Muscle of leg (tissue), 3 donors: ENCODE measurements at regions not wholly inside any gene's neighbourhood (a gene's known extent, or its start where the extent isn't known, plus 50 kb on each side); places are given as distances from the start of the nearest gene placed in this dataset.

Experiments used
- DNase-seq: peaks from one replicate; pipeline ENCODE4 v3.0.0; 2013
- H3K27ac ChIP-seq: one replicate; pipeline ENCODE4 v1.5.1; 2013; ENCODE audit warnings: mild to moderate bottlenecking, low read length, control low read depth
- H3K27me3 ChIP-seq: one replicate; pipeline ENCODE4 v1.6.1; 2013; ENCODE audit warnings: low read length; ENCODE audit not compliant: control insufficient read depth, insufficient read depth
- H3K36me3 ChIP-seq: one replicate; pipeline ENCODE4 v1.6.1; 2013; ENCODE audit warnings: low read length; ENCODE audit not compliant: control insufficient read depth, insufficient read depth
- H3K4me1 ChIP-seq: one replicate; pipeline ENCODE4 v1.6.1; 2013; ENCODE audit warnings: low read length; ENCODE audit not compliant: control insufficient read depth, insufficient read depth
- H3K4me3 ChIP-seq: one replicate; pipeline ENCODE4 v1.5.1; 2013; ENCODE audit warnings: low read length, control low read depth
- H3K9me3 ChIP-seq: replicated peaks from 2 replicates; pipeline ENCODE4 v1.6.1; 2013; ENCODE audit warnings: low read depth, low read length; ENCODE audit not compliant: control insufficient read depth
- WGBS: methylation state at CpG from one replicate; pipeline ENCODE4 v1.1.5; 2013; ENCODE audit warnings: missing lambda C conversion rate; ENCODE audit not compliant: insufficient coverage; 5-methylcytosine and 5-hydroxymethylcytosine counted together

GRCh38 chr12:25013061-25013460 lies 64.2 kb upstream of the BCAT1 start:
- no peaks in the 10 kb centered on the region for H3K9me3 ChIP-seq
- no peaks in the 10 kb centered on the region for H3K36me3 ChIP-seq
- H3K4me3 ChIP-seq, result no peak overlapping the region
- no peak for DNase-seq
- 82% methylated on average over 4 of the region's 4 CpGs for WGBS
- no peaks in the 10 kb centered on the region for H3K4me1 ChIP-seq
- H3K27me3 ChIP-seq, result no peaks in the 10 kb centered on the region
- no peak overlapping the region for H3K27ac ChIP-seq

DNA sequence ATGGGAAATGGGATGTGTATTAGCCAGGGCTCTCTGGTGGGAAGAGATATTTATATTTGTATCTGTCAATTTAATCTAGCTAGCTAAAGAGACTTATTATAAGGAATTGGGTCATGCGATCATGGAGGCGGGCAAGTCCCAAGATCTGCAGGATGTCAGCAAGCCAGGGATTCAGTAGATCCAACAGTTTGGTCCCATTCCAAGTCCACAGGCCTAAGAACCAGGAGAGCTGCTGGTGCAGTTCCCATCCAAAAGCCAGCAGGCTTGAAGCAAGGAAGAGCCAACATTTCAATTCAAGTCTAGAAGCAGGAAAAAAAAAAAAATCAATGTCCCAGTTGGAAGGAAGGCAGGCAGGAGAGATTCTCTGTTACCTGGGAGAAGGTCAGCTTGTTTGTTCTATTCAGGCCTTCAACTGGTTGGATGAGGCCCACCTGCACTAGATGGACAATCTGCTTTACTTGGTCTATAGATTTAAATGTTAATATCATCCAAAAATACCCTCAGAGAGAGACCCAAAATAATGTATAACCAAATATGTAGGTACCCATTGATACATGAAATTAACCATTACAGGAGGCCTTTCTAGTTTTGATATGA lies 60.7 kb upstream of the BCAT1 start:
- no peaks in the 10 kb centered on the region for H3K4me1 ChIP-seq
- 93% methylated on average over 2 of the region's 2 CpGs for WGBS
- no peaks in the 10 kb centered on the region for H3K27me3 ChIP-seq
- H3K9me3 ChIP-seq, result no peaks in the 10 kb centered on the region
- no peaks in the 10 kb centered on the region for H3K36me3 ChIP-seq
- no peak overlapping the region for H3K27ac ChIP-seq
- DNase-seq, result no peak
- no peak overlapping the region for H3K4me3 ChIP-seq

DNA sequence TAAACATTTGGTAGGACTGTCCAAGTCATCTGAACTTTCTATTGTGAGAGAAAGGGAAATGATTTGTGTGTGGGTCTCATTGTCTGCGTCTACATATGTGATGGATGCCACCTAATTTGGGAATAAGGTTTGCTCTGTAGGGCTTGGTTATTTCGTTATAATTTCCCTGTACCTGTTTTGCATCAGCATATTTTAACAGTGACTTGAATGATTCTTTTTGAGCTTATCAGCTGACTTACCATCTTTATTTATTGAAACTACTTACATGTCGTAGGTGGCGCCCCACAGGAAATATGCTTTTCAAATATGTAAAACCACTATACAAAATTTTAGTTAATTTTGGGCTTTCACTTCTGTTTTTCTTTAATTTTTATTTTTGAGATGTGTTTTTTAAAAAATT lies 56.5 kb upstream of the BCAT1 start:
- Histone ChIP-seq H3K27me3 (no peaks in the 10 kb centered on the region), H3K36me3 (no peaks in the 10 kb centered on the region), H3K9me3 (no peaks in the 10 kb centered on the region), H3K4me1 (no peaks in the 10 kb centered on the region), H3K4me3 (no peak overlapping the region), H3K27ac (no peak overlapping the region)
- no peak for DNase-seq
- WGBS, result no CpG with 5 or more reads among the region's 4 CpGs

- no peaks in the 10 kb centered on the region for H3K36me3 ChIP-seq
- no peaks in the 10 kb centered on the region for H3K27me3 ChIP-seq
- 92% methylated on average over 4 of the region's 7 CpGs for WGBS
- no peak overlapping the region for H3K4me3 ChIP-seq
- no peaks in the 10 kb centered on the region for H3K4me1 ChIP-seq
- H3K27ac ChIP-seq, result no peak overlapping the region
- no peaks in the 10 kb centered on the region for H3K9me3 ChIP-seq
- no peak for DNase-seq
Measured at GRCh38 chr12:25004447-25004846, 55.5 kb upstream of the BCAT1 start.

GRCh38 chr12:25001311-25001710 lies 52.4 kb upstream of the BCAT1 start:
- WGBS, result no CpG with 5 or more reads among the region's 2 CpGs
- DNase-seq, result no peak
- H3K4me1 ChIP-seq, result no peaks in the 10 kb centered on the region
- no peak overlapping the region for H3K27ac ChIP-seq
- H3K36me3 ChIP-seq, result no peaks in the 10 kb centered on the region
- no peak overlapping the region for H3K4me3 ChIP-seq
- no peaks in the 10 kb centered on the region for H3K9me3 ChIP-seq
- no peaks in the 10 kb centered on the region for H3K27me3 ChIP-seq
